Cerebellar nuclear complex (tissue), 1 donor: ENCODE measurements at regions not wholly inside any gene's neighbourhood (a gene's known extent, or its start where the extent isn't known, plus 50 kb on each side); places are given as distances from the start of the nearest gene placed in this dataset.

ENCODE experiments used
- DNase-seq, 2 experiments: peaks; one replicate each; lab custom pipeline; 2025; lab: John Stamatoyannopoulos, UW

GRCh38 chr9:135219676-135220600 is 132.5 kb downstream of the OLFM1 start:
- DNase-seq, result no peak

- no peak for DNase-seq
Measured at GRCh38 chr9:135220601-135221575, 133.4 kb downstream of the OLFM1 start.

DNA sequence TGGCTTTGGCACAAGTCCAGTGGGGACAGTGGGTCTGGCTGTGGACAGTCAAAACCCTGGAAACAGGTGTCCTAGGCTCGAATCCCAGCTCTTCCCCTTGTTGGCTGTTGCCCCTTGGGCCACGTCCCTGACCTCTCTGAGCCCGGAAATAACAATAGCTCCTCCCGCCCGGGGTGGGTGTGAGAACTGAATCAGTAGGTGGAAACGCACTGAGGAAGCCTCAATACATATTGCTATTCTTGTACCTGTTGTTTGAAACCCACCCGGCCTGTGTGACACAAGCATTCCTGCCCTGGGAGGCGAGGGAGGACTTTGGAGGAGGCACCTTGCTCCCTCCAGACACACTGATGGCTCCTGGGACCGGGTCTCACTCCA is 134.1 kb downstream of the OLFM1 start:
- no peak for DNase-seq

DNA sequence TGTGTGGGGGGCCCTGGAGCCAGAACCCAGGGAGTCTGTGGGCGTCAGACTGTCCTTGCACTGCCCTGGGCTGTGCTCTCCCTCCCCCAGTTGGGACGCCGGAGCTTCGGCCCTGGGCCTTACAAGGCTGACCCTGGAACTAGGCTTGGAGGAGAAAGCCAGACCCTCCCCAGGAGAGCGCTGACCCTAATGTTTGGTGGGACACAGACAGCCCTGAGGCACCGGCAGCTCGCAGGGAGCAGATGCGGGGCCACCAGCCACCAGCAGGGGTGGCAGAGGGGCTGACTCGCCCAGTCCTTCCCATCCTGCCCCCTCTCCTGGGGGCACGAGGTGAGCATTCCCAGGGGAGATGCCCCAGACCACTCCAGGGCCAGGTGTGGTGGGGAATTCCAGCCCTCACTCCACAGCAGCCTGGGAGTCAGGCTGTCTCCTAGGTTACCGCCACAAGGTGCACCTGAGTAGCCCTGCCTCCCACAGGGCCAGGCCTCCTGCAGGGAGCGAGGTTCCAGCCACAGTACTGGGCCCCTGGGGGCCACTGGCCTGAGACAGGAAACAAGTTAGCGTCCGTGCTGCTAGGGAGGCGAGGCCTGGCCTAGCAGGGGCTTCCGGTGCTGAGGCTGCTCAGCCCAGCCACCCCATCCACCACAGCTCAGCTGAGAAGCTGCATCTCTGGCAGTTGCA is 134.6 kb downstream of the OLFM1 start:
- DNase-seq, result no peak

GRCh38 chr9:135222881-135223760 is 135.7 kb downstream of the OLFM1 start:
- no peak for DNase-seq

- DNase-seq, result no peak
Measured at GRCh38 chr9:135223831-135224230, 136.4 kb downstream of the OLFM1 start.

- DNase-seq, result no peak
Measured at GRCh38 chr9:135224286-135224877, 136.9 kb downstream of the OLFM1 start.

- no peak for DNase-seq
Measured at GRCh38 chr9:135224921-135225541, 137.6 kb downstream of the OLFM1 start.

- DNase-seq, result no peak
Measured at GRCh38 chr9:135225619-135226228, 138.3 kb downstream of the OLFM1 start.

- no peak for DNase-seq
Measured at GRCh38 chr9:135226369-135227050, 139.0 kb downstream of the OLFM1 start.

DNA sequence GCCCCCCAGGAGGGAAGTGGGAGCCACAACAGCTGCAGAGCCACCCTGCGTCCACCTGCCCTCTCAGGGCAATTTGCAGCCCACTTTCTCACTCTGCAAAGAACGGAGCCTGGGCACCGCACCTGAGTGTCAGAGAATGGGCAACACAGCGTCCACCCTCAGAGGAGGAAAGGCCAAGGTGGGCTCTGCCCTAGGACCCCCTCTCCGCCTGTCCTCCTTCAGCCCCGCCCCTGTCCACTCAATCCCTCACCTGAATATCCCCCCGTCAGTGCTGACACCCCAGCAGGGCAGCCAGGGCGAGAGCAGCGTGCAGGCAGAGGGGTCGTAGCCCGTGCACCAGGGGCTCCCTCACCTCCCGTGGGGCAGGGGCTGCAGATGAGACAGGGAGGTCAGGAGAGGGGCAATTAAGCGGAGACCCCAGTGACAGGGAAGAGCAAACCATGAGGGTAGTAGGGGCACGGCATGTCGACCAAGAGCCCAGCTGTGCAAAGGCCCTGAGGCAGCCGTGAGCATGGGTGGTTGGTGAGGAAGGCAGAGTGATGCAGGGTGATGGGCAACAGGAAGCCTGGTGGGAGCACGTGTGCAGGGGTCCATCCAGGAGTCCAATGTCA is 140.3 kb downstream of the OLFM1 start:
- no peak for DNase-seq

DNA sequence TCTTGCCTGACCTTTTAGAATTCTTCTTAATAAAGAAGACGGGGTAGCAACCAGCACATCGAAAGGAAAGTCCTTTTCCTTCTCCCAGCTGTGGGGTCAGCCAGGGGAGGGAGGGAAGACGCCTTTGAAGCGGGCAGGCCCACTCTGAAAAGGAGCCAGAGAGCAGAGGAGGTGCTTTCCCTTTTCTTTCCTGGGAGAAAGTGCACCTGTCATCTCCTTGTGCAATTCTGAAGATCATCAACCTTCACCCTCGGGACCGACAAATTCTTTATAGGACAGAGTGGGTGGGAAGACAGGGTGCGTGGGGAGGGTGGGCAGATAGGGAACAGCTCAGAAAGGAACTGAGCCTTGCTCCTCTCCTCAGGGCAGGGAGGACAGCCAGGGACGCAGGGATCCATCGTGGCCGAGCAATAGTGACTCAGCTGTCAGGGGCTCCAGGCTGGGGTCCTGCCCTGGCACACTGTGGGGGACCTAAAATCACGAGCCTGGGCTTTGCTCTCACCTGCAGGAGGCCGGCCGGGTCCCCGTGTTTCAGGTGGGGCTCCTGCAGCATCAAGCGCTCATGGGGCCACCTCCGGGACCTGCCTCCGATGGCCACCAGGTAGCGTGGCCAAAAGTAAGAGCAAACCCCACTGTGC is 141.0 kb downstream of the OLFM1 start:
- DNase-seq, result no peak

DNA sequence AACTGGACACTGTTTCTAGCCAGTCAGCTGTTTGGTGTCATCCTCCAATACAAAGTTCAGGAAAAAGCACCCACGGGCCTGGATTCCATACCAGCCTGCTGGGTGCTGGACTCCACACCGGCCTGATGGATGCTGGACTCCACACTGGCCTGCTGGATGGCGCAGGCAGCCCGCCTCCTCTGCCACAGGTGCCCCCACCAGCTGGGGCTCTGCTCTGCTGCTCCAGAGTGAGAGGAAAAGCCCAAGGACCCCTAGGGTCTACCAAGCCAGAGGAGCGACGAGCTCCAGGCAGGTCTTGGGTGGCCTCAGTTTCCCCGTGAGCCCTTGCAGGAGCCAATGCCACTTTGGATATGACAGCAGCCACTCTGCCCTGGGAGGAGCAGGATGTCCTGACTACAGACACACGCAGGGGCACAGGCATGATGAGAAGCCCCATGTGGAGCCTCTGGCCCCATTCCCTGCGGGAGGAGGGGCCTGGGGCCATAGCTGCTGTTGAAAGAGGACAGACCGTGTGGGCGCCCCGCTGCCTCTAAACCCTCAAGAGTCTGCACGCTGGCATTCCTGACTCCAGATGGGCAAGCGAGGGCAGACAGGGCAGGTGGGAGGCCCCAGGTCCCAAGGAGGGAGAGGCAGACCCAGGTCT is 141.6 kb downstream of the OLFM1 start:
- DNase-seq, result no peak

GRCh38 chr9:135229701-135230385 is 142.4 kb downstream of the OLFM1 start:
- DNase-seq, result no peak

- no peak for DNase-seq
Measured at GRCh38 chr9:135230386-135230765, 142.9 kb downstream of the OLFM1 start.

DNA sequence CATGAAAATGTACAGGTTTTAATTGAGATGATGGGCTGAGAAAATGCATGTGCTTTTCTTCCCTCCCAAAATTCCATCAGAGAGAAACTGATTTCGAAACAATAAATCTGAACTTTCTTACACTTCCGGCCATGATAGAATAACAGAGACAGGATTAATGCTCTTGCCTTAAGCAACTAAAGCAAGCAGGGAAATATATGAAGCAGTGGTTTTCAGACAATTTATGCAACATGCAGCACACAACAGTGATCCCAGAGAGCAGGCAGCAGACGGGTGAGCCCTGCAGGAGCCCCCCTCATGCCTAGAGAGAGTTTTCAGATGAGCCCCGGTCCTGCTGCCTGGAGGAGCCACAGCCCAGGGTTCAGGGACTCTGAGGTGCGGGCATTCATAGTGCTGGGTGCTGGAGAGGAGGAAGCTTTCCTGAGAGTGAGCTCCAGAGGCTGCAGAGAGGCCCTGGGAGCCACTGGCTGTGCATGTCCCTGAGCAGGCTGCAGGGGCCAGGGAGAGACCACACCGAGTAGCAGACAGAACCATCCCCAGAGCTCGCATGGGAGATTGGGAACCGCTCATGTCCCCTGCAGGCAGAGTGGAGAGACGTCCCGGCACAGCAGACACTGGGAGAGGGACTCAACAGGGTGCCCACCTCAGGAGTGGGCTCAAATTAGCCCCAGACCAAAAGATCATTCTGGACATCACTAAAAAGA is 143.5 kb downstream of the OLFM1 start:
- DNase-seq, result no peak
